Trophoblast cell (in vitro differentiated cells and primary cell): ENCODE measurements at regions not wholly inside any gene's neighbourhood (a gene's known extent, or its start where the extent isn't known, plus 50 kb on each side); places are given as distances from the start of the nearest gene placed in this dataset.

Experiments
- DNase-seq, 2 donors: peaks; one replicate each; pipeline ENCODE4 v3.0.0-alpha.2; 2016
- H2AFZ ChIP-seq: 2 replicates; pipeline ENCODE4 v1.6.1; 2013; ENCODE audit warnings: low read length, moderate library complexity, mild to moderate bottlenecking; ENCODE audit not compliant: insufficient read depth, poor library complexity
- H2AK5ac ChIP-seq: 2 replicates; pipeline ENCODE4 v1.6.1; 2013; ENCODE audit warnings: mild to moderate bottlenecking, low read length
- H2BK120ac ChIP-seq: 2 replicates; pipeline ENCODE4 v1.6.1; 2013; ENCODE audit warnings: low read length, mild to moderate bottlenecking, moderate library complexity; ENCODE audit not compliant: insufficient read depth, poor library complexity
- H2BK12ac ChIP-seq: 2 replicates; pipeline ENCODE4 v1.6.1; 2013; ENCODE audit warnings: mild to moderate bottlenecking, low read length, moderate library complexity
- H2BK5ac ChIP-seq: 2 replicates; pipeline ENCODE4 v1.6.1; 2013; ENCODE audit warnings: low read length, low read depth, moderate library complexity, mild to moderate bottlenecking; ENCODE audit not compliant: poor library complexity
- H3K14ac ChIP-seq: 2 replicates; pipeline ENCODE4 v1.6.1; 2013; ENCODE audit warnings: mild to moderate bottlenecking, low read length
- H3K18ac ChIP-seq: 2 replicates; pipeline ENCODE4 v1.6.1; 2013; ENCODE audit warnings: mild to moderate bottlenecking, low read length
- H3K23ac ChIP-seq: 2 replicates; pipeline ENCODE4 v1.6.1; 2013; ENCODE audit warnings: low read length
- H3K27ac ChIP-seq: 2 replicates; pipeline ENCODE4 v1.5.1; 2013; ENCODE audit warnings: low read depth, mild to moderate bottlenecking, inconsistent platforms, low read length, moderate library complexity
- H3K27me3 ChIP-seq: 2 replicates; pipeline ENCODE4 v1.6.1; 2013; ENCODE audit warnings: inconsistent platforms, mild to moderate bottlenecking, low read length, moderate library complexity; ENCODE audit not compliant: insufficient read depth
- H3K36me3 ChIP-seq, 2 experiments: 1 replicate in 1 of 2; 2 replicates in 1 of 2; pipeline ENCODE4 v1.6.1; 2013; ENCODE audit warnings: low read length in 2 of 2, mild to moderate bottlenecking in 2 of 2, moderate library complexity in 1 of 2; ENCODE audit not compliant: insufficient read depth in 2 of 2, control insufficient read depth in 1 of 2
- H3K4ac ChIP-seq: 2 replicates; pipeline ENCODE4 v1.6.1; 2013; ENCODE audit warnings: low read depth, mild to moderate bottlenecking, low read length, moderate library complexity
- H3K4me1 ChIP-seq, 2 experiments: 1 replicate in 1 of 2; 2 replicates in 1 of 2; pipeline ENCODE4 v1.6.1; 2013; ENCODE audit warnings: low read length in 2 of 2, mild to moderate bottlenecking in 2 of 2, moderate library complexity in 1 of 2; ENCODE audit not compliant: insufficient read depth in 2 of 2, control insufficient read depth in 1 of 2
- H3K4me2 ChIP-seq: 2 replicates; pipeline ENCODE4 v1.6.1; 2013; ENCODE audit warnings: inconsistent platforms, mild to moderate bottlenecking, low read length, moderate library complexity
- H3K4me3 ChIP-seq: 2 replicates; pipeline ENCODE4 v1.5.1; 2013; ENCODE audit warnings: mild to moderate bottlenecking, low read depth, low read length, inconsistent platforms
- H3K79me1 ChIP-seq: one replicate; pipeline ENCODE4 v1.6.1; 2013; ENCODE audit warnings: low read length
- H3K79me2 ChIP-seq: 2 replicates; pipeline ENCODE4 v1.6.1; 2013; ENCODE audit warnings: low read length, mild to moderate bottlenecking; ENCODE audit not compliant: control insufficient read depth, insufficient read depth, poor library complexity
- H3K9ac ChIP-seq: 2 replicates; pipeline ENCODE4 v1.6.1; 2013; ENCODE audit warnings: mild to moderate bottlenecking, low read length
- H3K9me3 ChIP-seq: 2 replicates; pipeline ENCODE4 v1.6.1; 2013; ENCODE audit warnings: low read depth, mild to moderate bottlenecking, control low read depth, inconsistent platforms, low read length; ENCODE audit not compliant: insufficient read depth
- H4K12ac ChIP-seq: 2 replicates; pipeline ENCODE4 v1.6.1; 2013; ENCODE audit warnings: low read depth, mild to moderate bottlenecking, low read length, moderate library complexity
- H4K8ac ChIP-seq: 2 replicates; pipeline ENCODE4 v1.6.1; 2013; ENCODE audit warnings: low read depth, mild to moderate bottlenecking, low read length, moderate library complexity
- H4K91ac ChIP-seq: one replicate; pipeline ENCODE4 v1.6.1; 2013; ENCODE audit warnings: low read depth, mild to moderate bottlenecking, low read length, moderate library complexity
- WGBS: extraction: QIAGEN DNeasy Blood & Tissue Kit; methylation state at CpG from one replicate; pipeline ENCODE4 v1.1.7; 2013; ENCODE audit warnings: missing lambda C conversion rate; ENCODE audit not compliant: insufficient read length, insufficient coverage; ENCODE audit errors: extremely low coverage; 5-methylcytosine and 5-hydroxymethylcytosine counted together

DNA sequence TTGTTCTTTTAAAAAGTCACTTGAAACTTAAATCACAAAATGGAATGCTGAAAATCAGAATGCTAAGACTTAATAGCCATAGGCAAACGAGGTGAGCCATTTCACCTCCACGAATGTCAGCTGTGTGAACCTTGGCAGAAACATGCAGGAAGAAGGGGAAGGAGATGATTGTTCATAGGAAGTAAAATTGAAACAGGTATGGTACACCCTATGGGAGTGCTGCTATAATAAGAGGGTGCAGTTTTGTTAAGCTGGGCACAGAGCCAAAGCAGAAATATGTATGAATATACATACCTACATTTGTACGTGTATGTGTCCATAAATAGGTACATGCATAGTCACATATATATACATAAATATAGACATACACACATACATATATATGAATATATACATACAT is 51.0 kb upstream of the SPINK5 start:
- Histone ChIP-seq H3K4me1 (peaks cover 2 to 4% of the 10 kb centered on the region in 2 experiments), H3K36me3 (peaks cover 2% of the 10 kb centered on the region in 2 experiments), H3K4ac (no peak overlapping the region), H3K4me3 (no peak overlapping the region), H3K4me2 (no peak overlapping the region), H2AFZ (no peak overlapping the region), H3K23ac (no peak overlapping the region), H3K9ac (no peak overlapping the region), H2AK5ac (no peak overlapping the region), H2BK5ac (no peak overlapping the region), H3K27ac (no peak overlapping the region), H4K12ac (no peak overlapping the region), H4K8ac (no peak overlapping the region), H2BK120ac (no peak overlapping the region), H3K18ac (no peak overlapping the region), H3K27me3 (no peaks in the 10 kb centered on the region), H3K79me2 (no peaks in the 10 kb centered on the region), H3K14ac (no peak overlapping the region), H3K79me1 (no peaks in the 10 kb centered on the region), H3K9me3 (no peaks in the 10 kb centered on the region), H4K91ac (no peak overlapping the region), H2BK12ac (no peak overlapping the region)
- no CpG with 5 or more reads among the region's 3 CpGs for WGBS
- no peak for DNase-seq

DNA sequence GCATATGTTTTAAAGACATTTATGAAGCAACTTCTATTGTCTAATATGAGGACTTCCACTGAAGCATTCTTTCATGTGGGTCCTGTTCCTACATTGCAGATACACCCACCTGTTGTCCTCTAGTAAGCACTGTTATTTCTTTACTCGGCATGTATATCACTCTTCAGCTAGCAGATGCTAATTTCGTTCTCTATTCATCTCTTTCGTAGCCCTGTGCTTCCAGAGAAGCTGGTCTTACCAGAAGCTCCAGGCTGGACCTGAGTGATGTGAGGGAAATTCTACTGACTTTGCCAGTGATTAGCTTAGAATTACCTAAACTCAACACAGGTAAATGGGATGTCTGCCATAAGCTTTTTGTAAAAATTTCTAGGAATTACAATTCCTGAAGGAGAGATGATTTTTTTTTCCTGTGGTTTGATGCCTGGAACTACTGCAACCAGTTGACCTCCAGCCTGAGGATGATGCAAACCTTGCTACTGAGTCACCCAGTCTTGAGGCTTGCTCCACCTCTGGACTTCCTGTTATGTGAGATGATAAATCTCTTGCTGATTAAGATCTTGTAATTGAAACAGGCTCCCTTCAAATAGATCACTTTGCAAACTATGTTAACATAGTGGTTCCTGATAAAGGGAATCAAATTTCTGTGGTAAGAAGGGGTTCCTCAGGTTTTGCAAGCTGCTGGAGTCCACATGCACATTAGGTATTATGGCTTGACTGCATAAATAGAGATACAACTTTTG is 52.2 kb upstream of the SPINK5 start:
- H3K9me3 ChIP-seq = no peaks in the 10 kb centered on the region
- H3K4me1 ChIP-seq = peaks cover 2 to 4% of the 10 kb centered on the region in 2 experiments
- no peak overlapping the region for H3K4ac ChIP-seq
- no peak overlapping the region for H2BK5ac ChIP-seq
- no peaks in the 10 kb centered on the region for H3K79me1 ChIP-seq
- H3K27me3 ChIP-seq = no peaks in the 10 kb centered on the region
- DNase-seq = peak; percentile 80 to 89
- peak overlapping the region; percentile 8 for H3K27ac ChIP-seq
- H3K4me3 ChIP-seq = no peak overlapping the region
- H2AFZ ChIP-seq = no peak overlapping the region
- H3K36me3 ChIP-seq = peaks cover 2% of the 10 kb centered on the region in 2 experiments
- no peak overlapping the region for H2BK12ac ChIP-seq
- H4K12ac ChIP-seq = no peak overlapping the region
- no peak overlapping the region for H3K23ac ChIP-seq
- no peak overlapping the region for H3K18ac ChIP-seq
- no peak overlapping the region for H2AK5ac ChIP-seq
- H2BK120ac ChIP-seq = no peak overlapping the region
- H4K91ac ChIP-seq = no peak overlapping the region
- no peaks in the 10 kb centered on the region for H3K79me2 ChIP-seq
- H3K4me2 ChIP-seq = no peak overlapping the region
- WGBS = no CpG with 5 or more reads among the region's 3 CpGs
- no peak overlapping the region for H3K9ac ChIP-seq
- no peak overlapping the region for H4K8ac ChIP-seq
- H3K14ac ChIP-seq = no peak overlapping the region

DNA sequence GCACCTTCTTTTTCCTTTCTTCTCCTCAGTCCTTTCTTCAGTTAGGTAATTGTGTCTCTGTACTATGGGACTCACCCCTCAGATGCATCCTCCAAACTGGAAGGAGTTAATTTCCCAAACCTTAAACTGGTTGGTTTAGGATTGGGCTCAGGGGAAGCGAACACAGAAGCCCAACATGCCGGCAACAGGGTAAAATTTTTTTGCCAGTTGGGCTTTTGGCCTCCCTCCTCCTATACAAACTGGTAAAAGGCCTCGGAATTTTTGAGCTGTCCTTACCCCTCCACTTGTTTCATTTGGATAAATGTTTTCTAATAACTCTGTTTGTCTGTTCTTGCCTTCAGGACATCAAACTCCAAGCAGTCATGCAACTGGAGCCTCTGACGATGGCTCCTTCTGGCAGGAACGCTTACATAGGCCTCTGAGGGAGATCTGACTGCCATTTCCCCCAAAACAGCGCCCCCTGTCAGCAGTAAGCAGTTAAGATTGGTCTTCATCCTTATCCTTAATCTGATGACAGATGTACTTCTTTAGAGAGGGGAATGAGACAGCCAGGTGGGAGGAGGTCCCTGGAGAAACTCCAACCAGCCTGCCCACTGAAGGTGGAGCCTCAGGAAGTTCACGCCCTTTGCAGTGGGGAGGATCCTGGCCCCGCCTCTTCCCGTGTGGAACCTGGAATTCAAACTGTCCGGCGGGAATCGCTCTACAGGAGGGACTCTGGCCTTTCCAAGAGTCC is 57.8 kb upstream of the SPINK5 start:
- no peak overlapping the region for H2AFZ ChIP-seq
- no peak overlapping the region for H3K4me3 ChIP-seq
- H2BK5ac ChIP-seq = no peak overlapping the region
- no peak overlapping the region for H2BK12ac ChIP-seq
- H3K14ac ChIP-seq = no peak overlapping the region
- H2BK120ac ChIP-seq = no peak overlapping the region
- H4K12ac ChIP-seq = no peak overlapping the region
- peaks cover 6% of the 10 kb centered on the region for H3K9me3 ChIP-seq
- no peak overlapping the region for H3K18ac ChIP-seq
- no peak overlapping the region for H3K4me2 ChIP-seq
- H3K79me1 ChIP-seq = no peaks in the 10 kb centered on the region
- H3K79me2 ChIP-seq = no peaks in the 10 kb centered on the region
- no peak overlapping the region for H3K9ac ChIP-seq
- H2AK5ac ChIP-seq = no peak overlapping the region
- peaks cover 2% of the 10 kb centered on the region in 2 experiments for H3K36me3 ChIP-seq
- H3K4ac ChIP-seq = no peak overlapping the region
- H3K27ac ChIP-seq = no peak overlapping the region
- DNase-seq = no peak
- no CpG with 5 or more reads among the region's 12 CpGs for WGBS
- no peak overlapping the region for H4K8ac ChIP-seq
- H3K27me3 ChIP-seq = no peaks in the 10 kb centered on the region
- no peak overlapping the region for H4K91ac ChIP-seq
- H3K23ac ChIP-seq = no peak overlapping the region
- no peaks in the 10 kb centered on the region for H3K4me1 ChIP-seq

DNA sequence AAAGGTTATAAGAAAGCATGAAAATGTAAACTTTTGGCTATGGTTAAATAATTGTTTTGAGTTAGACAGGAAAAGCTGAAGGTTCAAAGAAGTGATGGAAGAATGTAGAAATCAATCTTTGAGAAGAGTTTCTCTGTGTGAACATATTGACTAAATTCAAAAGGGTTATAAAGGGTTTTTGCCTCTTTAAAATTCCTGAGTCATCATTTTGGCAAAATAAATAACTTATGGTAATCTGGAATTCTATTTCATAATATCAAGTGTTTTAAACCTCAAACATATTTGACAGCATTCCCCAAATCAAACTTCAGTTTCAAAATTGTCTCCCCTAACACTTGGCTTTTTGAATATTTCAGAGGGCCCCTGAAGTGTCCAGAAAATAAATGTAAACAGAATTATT is 60.6 kb upstream of the SPINK5 start:
- Histone ChIP-seq H3K4ac (no peak overlapping the region), H2BK120ac (no peak overlapping the region), H4K12ac (no peak overlapping the region), H4K91ac (no peak overlapping the region), H3K9me3 (peaks cover 6% of the 10 kb centered on the region), H3K4me2 (no peak overlapping the region), H2AFZ (no peak overlapping the region), H3K9ac (no peak overlapping the region), H3K79me1 (no peaks in the 10 kb centered on the region), H2BK12ac (no peak overlapping the region), H2BK5ac (no peak overlapping the region), H3K27me3 (no peaks in the 10 kb centered on the region), H3K79me2 (no peaks in the 10 kb centered on the region), H3K14ac (no peak overlapping the region), H3K4me3 (no peak overlapping the region), H2AK5ac (no peak overlapping the region), H3K23ac (no peak overlapping the region), H3K27ac (no peak overlapping the region), H4K8ac (no peak overlapping the region), H3K18ac (no peak overlapping the region), H3K36me3 (peaks cover 0 to 2% of the 10 kb centered on the region in 2 experiments), H3K4me1 (no peaks in the 10 kb centered on the region)
- DNase-seq = no peak
